HG03135 (cell line): ENCODE measurements at regions not wholly inside any gene's neighbourhood (a gene's known extent, or its start where the extent isn't known, plus 50 kb on each side); places are given as distances from the start of the nearest gene placed in this dataset.

Experiments used
- ATAC-seq: cut with Tn5 transposase; IDR thresholded peaks from one replicate; pipeline ENCODE4 v1.9.1; 2021; ENCODE audit warnings: mild to moderate bottlenecking, moderate library complexity; ENCODE audit not compliant: unreplicated experiment

GRCh38 chr16:85418978-85419491 is 194.1 kb upstream of the GSE1 start:
- ATAC-seq = no peak

GRCh38 chr16:85419503-85420408 is 193.4 kb upstream of the GSE1 start:
- ATAC-seq = no peak

- ATAC-seq = no peak
Measured at GRCh38 chr16:85420501-85421337, 192.4 kb upstream of the GSE1 start.

GRCh38 chr16:85421338-85422195 is 191.6 kb upstream of the GSE1 start:
- ATAC-seq = no peak

- ATAC-seq = no peak
Measured at GRCh38 chr16:85422196-85422631, 190.9 kb upstream of the GSE1 start.

GRCh38 chr16:85422632-85423550 is 190.2 kb upstream of the GSE1 start:
- ATAC-seq = no peak

- no peak for ATAC-seq
Measured at GRCh38 chr16:85423631-85424030, 189.5 kb upstream of the GSE1 start.

GRCh38 chr16:85424260-85425073 is 188.7 kb upstream of the GSE1 start:
- ATAC-seq = no peak

- no peak for ATAC-seq
Measured at GRCh38 chr16:85425074-85425662, 188.0 kb upstream of the GSE1 start.

GRCh38 chr16:85426806-85427205 is 186.3 kb upstream of the GSE1 start:
- no peak for ATAC-seq

GRCh38 chr16:85428168-85428898 is 184.8 kb upstream of the GSE1 start:
- no peak for ATAC-seq

GRCh38 chr16:85428899-85429775 is 184.0 kb upstream of the GSE1 start:
- no peak for ATAC-seq

- ATAC-seq = no peak
Measured at GRCh38 chr16:85429776-85430522, 183.2 kb upstream of the GSE1 start.

GRCh38 chr16:85430523-85431421 is 182.3 kb upstream of the GSE1 start:
- ATAC-seq = no peak
